ENCODE measurements at regions not wholly inside any gene's neighbourhood (a gene's known extent, or its start where the extent isn't known, plus 50 kb on each side); places are given as distances from the start of the nearest gene placed in this dataset.

DNA sequence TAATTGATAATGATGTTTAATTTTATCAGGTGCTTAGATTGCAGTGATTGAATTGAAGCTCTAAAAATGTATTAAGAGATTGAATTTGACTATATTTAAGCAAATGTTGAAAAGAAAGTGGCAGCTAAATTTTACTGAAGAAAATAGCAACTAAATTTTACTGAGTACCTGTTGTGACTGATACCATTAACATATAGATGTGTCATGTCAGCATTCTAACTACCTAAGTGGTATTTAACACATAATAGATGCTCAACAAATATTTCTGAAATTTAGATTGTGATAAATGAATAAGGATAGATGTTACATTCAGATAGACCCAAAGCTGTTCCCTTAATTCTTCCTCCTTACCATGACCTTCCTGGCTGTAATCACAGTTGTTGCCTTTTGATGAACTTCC lies 350.9 kb upstream of the VWC2 start:
- Histone ChIP-seq H4K20me1 (replicated peaks; ENCODE audit: insufficient read depth) (no peaks in the 10 kb centered on the region), H3K9me2 (ENCODE audit: insufficient read depth) (0 out of 2 replicates have a peak, but pooled peaks cover 5% of the 10 kb centered on the region), H3K4me1 (ENCODE audit: insufficient read depth) (no peaks in the 10 kb centered on the region), H3K4me3 (no peak overlapping the region), H3K27ac (ENCODE audit: low read depth) (no peak overlapping the region), H3K4me2 (no peak overlapping the region), H2AFZ (no peak overlapping the region), H3F3A (replicated peaks; ENCODE audit: low read depth) (no peaks in the 10 kb centered on the region), H3K36me3 (ENCODE audit: insufficient read depth) (no peaks in the 10 kb centered on the region), H3K27me3 (ENCODE audit: insufficient read depth) (no peaks in the 10 kb centered on the region), H3K79me2 (replicated peaks; ENCODE audit: insufficient read depth) (no peaks in the 10 kb centered on the region)
- TF ChIP-seq ETS1 (IDR thresholded peaks at IDR 0.05) (no peak), NANOG (IDR thresholded peaks at IDR 0.05; ENCODE audit: borderline replicate concordance) (no peak), POLR2AphosphoS5 (IDR thresholded peaks at IDR 0.05; ENCODE audit: low read depth) (no peak), EZH2 (IDR thresholded peaks at IDR 0.05; ENCODE audit: low read depth, unreplicated experiment) (no peak), EZH2phosphoT487 (IDR thresholded peaks at IDR 0.05; ENCODE audit: unreplicated experiment) (no peak), REST (IDR thresholded peaks at IDR 0.05; ENCODE audit: unreplicated experiment) (no peak), STAT1 (IDR thresholded peaks at IDR 0.05; ENCODE audit: unreplicated experiment) (no peak), ZNF114 (CRISPR knock-in tag; IDR thresholded peaks at IDR 0.05) (no peak), CREB1 (CRISPR knock-in tag; IDR thresholded peaks at IDR 0.05; ENCODE audit: low read depth) (no peak), ZNF331 (CRISPR knock-in tag; IDR thresholded peaks at IDR 0.05; ENCODE audit: low read depth) (no peak), JUNB (IDR thresholded peaks at IDR 0.05; ENCODE audit: unreplicated experiment) (no peak), ZNF462 (CRISPR knock-in tag; IDR thresholded peaks at IDR 0.05) (no peak)
- TF ChIP-seq, protein P1, sequence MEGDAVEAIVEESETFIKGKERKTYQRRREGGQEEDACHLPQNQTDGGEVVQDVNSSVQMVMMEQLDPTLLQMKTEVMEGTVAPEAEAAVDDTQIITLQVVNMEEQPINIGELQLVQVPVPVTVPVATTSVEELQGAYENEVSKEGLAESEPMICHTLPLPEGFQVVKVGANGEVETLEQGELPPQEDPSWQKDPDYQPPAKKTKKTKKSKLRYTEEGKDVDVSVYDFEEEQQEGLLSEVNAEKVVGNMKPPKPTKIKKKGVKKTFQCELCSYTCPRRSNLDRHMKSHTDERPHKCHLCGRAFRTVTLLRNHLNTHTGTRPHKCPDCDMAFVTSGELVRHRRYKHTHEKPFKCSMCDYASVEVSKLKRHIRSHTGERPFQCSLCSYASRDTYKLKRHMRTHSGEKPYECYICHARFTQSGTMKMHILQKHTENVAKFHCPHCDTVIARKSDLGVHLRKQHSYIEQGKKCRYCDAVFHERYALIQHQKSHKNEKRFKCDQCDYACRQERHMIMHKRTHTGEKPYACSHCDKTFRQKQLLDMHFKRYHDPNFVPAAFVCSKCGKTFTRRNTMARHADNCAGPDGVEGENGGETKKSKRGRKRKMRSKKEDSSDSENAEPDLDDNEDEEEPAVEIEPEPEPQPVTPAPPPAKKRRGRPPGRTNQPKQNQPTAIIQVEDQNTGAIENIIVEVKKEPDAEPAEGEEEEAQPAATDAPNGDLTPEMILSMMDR (conservative IDR thresholded peaks at IDR 0.05; ENCODE audit: low read depth in 2 of 2), result no peak
- H3K27me3 Mint-ChIP-seq (ENCODE audit: insufficient read depth, low read depth, poor library complexity), result no peaks in the 10 kb centered on the region
- H3K9me3 Mint-ChIP-seq, result no peaks in the 10 kb centered on the region
- DNase-seq (ENCODE audit: low spot score) (no peak), ATAC-seq (no peak)
- H3K36me3 Mint-ChIP-seq (ENCODE audit: low read depth), result no peaks in the 10 kb centered on the region
- H3K27ac Mint-ChIP-seq, result no peak overlapping the region
- H3K4me3 Mint-ChIP-seq, result no peak overlapping the region
- no peaks in the 10 kb centered on the region for H3K4me1 Mint-ChIP-seq

Data from GM23338 (cell line).